CD4-positive, alpha-beta T cell treated with Interleukin-10 for 1 hour (primary cell): ENCODE measurements at regions not wholly inside any gene's neighbourhood (a gene's known extent, or its start where the extent isn't known, plus 50 kb on each side); places are given as distances from the start of the nearest gene placed in this dataset.

Experiments used
- DNase-seq: peaks from one replicate; pipeline ENCODE4 v3.0.0-alpha.2; 2020

- DNase-seq, result no peak
Measured at GRCh38 chr9:116102596-116102995, 51.0 kb upstream of the PAPPA start.
